HUDEP-2 (cell line): ENCODE measurements at regions not wholly inside any gene's neighbourhood (a gene's known extent, or its start where the extent isn't known, plus 50 kb on each side); places are given as distances from the start of the nearest gene placed in this dataset.
A peak's percentile ranks its signal among the peaks of the same experiment; 100 is the strongest.

Experiments used
- DNase-seq, 76 experiments: peaks; one replicate each; lab custom pipeline; 2025; ENCODE audit not compliant: unreplicated experiment in 76 of 76; lab: John Stamatoyannopoulos, UW

GRCh38 chr3:158961911-158962310 is 160.1 kb downstream of the MFSD1 start:
- no peak for DNase-seq

- DNase-seq = no peak
Observed at GRCh38 chr3:158970006-158970405, 168.2 kb downstream of the MFSD1 start.

DNA sequence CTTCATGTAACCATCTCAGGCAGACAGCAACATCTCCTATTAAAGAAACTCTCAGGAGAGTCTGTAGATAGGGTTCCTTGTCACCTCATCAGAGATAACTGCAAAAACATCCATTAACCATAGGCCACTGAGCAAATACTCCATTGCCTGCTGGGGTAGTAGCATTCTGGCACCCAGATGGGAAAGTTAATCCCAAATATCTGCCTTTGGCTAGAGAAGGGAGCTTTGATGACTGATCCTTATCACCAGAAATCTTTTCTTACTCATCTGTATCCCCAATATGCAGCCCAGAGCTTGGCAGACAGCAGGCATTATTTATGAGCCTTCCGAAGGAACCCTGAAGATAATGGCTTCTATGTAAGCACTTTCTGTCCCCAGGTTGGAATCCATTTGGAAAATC is 173.1 kb downstream of the MFSD1 start:
- DNase-seq = no peak

DNA sequence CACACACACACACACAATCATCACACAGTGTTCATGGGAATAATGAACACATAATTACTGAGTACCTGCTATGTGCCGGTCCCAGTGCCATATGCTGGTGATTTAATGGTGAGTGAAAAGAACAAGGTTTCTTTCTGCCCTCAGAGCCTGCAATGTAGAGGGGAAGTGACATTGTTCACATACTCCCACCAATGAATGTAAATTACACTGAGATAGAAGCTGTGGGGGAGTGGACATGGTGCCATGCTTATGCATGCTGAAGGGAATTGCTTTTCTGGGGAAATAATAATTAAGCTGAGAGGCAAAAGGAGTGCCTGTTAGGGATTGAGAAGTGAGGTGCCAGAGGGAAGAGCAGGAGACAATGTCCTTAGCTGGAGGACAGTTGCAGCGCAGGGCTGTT is 175.1 kb downstream of the MFSD1 start:
- no peak for DNase-seq

- no peak for DNase-seq
Observed at GRCh38 chr3:158977497-158977896, 175.6 kb downstream of the MFSD1 start.

GRCh38 chr3:158983216-158984099 is 181.6 kb downstream of the MFSD1 start:
- no peak for DNase-seq

DNA sequence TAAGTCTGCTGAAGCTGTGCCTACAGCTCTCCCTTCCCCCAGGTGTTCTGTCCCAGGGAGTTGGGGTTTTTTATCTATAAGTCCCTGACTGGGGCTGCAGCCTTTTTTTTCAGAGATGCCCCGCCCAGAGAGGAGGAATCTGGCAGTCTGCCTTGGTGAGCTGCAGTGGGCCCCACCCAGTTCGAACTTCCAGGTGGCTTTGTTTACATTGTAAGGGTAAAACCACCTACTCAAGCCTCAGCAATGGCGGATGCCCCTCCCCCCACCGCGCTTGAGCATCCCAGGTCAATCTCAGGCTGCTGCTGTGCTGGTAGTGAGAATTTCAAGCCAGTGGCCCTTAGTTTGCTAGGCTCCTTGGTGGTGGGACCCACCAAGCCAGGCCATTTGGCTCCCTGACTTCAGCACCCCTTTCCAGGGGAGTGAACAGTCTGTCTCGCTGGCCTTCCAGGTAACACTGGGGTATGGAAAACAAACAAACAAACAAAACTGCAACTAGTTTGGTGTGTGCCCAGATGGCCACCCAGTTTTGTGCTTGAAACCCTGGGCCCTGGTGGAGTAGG is 189.4 kb downstream of the MFSD1 start:
- DNase-seq = peak in 18 of 76 experiments; percentile 0 to 31 (median 9)

DNA sequence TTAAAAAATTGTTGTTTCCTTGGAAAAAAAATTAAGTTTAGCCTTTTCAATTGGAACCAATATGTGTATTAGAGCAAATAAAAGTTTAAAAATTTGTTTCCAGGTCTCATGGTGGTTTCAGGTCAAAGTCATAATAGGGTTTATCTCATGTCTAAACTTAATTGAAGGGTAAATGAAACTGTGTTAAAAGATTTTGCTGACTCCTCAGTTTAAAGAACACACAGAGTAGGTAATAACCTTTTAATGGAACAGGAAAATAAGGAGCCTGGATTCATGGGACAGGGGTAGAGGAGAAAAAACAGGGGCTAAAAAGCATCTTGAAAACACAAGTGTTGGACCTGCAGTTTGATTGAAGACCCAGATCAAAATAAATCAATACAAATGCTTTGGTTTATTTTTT is 190.6 kb downstream of the MFSD1 start:
- DNase-seq = no peak

- no peak for DNase-seq
Observed at GRCh38 chr3:158994386-158994785, 192.5 kb downstream of the MFSD1 start.

DNA sequence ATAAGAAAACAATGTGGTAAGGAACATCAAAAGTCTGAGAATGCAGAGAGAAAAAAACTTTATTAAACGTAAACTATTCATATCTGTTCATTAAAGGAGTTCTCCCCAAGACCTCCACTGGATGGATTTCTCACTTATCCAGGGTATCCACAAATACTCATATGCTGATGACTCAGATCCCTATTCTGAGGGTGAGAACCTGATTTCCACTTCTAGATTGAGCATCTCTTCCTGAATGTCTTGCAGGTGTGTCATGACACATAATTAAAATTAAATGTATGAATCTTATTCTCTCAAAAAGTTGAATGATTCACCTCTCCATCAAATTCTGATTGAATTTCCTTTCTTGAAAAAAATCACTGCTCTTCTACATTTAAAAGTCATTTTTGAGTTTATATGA is 199.9 kb downstream of the MFSD1 start:
- DNase-seq = no peak

DNA sequence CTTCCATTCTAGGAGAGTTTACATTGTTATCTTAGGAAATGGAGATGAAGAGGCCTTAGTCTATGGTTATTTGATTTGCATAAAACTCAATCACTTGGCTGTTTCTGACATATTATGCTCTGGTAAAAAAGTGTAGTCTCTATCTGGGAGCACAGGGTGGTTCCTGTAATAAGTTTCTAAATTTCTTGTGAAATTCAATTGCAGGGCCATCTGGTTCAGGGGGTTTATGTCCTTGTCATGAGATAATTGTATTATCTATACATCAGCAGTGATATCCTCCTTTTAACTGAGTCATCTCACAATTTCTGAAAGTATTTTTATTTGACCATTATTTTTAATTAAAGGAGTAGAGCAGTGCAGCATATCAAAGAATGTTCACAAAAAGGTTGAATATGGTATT is 203.3 kb downstream of the MFSD1 start:
- DNase-seq = no peak

DNA sequence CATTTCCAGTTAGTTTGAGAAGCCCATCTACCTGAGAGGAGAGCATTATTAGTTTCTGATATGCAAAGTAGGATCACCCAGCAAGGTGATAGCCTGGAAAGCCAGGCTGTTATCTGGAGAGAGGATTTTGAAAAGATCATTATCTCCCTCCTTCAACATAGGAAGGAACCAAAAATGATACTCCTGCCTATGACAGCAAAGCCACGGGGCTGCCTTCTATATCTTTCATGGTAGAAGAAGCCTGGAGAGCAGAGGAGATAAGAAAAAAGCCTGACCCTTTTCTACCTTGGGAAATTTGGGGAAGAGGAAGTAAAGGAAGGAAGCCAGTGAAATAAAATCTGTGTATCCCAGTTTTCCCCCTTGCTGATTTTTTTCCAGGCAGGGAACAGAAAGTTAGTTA is 205.5 kb downstream of the MFSD1 start:
- no peak for DNase-seq

GRCh38 chr3:159008401-159008800 is 206.5 kb downstream of the MFSD1 start:
- no peak for DNase-seq

GRCh38 chr3:159018341-159018740 is 216.5 kb downstream of the MFSD1 start:
- no peak for DNase-seq

GRCh38 chr3:159025733-159026132 is 223.9 kb downstream of the MFSD1 start:
- DNase-seq = no peak

DNA sequence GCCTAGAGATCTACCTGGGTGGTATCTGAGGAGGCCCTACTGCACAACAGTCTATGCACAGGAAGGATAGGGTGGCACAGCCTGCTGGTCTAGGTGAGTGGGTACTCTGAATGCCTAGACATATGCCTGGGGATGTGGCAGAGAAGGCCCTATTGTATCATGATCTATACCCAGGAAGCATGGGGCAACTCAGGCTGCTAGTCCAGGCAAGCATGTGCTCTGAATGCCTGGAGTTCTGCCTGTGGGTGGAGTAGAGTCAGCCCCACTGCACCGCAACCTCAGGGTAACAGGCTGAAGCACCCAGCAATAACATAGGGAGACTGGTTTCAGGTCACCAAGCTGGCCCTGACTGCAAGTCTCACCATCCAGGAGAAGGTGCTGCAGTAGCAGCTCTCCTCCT is 224.7 kb downstream of the MFSD1 start:
- no peak for DNase-seq

GRCh38 chr3:159028706-159029105 is 226.9 kb downstream of the MFSD1 start:
- DNase-seq = no peak

DNA sequence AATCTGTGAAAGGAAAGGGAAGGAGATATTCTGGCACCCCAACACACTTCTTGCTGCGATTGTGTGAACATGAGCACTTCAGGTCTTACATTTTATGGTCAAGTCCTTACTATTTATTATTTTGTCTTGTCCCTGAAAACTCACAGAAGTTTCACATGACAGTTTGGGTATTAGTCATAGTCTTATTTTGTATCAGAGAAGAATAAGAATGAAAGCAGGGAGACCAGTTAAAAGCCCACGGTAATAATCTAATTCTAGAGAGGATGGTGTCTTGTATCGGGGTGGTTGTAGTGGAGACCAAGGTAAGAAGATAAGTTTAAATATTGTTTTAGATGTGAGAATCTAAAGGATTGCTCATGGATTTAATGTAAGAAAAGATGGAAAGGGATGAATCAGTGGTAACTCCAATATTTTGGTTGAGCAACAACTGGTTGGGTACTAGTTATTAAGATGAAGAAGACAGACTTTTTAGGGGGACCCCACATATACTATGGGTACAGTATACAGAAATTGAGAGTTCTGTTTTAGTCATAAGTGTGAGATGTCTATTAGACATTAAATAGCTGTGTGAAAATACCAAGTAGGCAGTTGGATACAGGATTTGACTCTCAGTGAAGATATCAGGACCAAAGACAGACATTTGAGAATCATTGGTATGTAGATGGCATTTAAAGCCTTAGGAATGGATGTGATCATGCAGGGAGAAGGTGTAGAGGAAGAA is 227.6 kb downstream of the MFSD1 start:
- DNase-seq = no peak

DNA sequence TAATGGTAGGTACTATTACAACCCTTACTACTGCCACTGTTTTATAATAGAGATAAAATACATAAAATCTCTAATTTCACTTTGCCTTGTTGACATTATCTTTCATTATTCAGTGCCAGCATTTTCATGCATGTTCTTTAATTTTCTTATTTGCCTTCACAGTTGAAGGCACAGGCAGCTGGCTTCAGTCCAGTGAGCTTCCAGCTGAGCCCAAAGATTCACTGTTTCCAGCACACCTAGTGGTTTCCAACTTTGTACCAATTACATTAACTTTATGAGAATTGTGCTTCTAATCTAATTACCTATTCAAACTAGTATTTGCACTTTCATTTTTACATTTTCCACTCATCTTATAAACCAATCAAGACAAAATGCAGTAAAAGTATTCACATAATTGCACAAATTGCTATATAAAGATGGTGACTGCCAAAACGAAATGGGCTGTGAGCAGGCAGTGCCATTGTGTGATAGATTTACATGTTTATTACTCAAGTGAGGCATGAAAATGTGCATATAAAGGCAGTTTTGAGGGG is 228.3 kb downstream of the MFSD1 start:
- no peak for DNase-seq

DNA sequence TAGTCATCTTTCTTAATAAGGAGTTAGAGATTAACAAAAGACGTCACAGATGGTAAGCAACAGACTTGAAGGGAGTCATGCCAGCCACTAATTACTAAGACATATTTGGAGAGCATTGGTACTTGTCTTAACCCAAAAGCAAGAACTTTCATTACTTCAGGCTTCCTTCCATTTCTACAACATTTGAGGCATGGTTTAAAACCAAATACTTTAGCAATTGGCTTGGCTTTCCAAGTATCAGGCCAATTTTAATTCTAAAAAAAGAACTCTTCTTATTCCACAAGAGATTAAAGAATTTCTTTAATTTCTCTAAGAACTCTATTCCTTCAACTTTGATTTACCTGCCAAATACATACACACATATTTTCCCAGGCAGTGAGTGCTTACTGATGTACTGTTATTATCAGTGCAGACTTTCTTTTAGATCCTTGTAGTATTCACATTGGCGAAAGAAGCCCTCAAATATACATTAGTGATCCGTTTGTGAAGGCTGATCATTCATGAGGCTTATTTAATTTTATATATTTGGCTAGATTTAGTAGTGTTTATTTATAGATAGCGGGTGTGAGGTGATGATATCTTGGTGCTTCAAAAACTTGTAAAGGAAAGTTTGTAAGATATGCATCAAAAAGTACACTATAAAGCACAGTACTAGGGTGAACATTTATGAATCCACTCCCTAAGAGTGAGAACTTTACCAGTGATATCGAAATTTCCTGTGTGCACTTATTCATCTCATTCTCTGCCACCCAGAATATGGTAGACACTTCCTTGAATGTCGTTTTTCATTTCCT is 229.2 kb downstream of the MFSD1 start:
- no peak for DNase-seq

DNA sequence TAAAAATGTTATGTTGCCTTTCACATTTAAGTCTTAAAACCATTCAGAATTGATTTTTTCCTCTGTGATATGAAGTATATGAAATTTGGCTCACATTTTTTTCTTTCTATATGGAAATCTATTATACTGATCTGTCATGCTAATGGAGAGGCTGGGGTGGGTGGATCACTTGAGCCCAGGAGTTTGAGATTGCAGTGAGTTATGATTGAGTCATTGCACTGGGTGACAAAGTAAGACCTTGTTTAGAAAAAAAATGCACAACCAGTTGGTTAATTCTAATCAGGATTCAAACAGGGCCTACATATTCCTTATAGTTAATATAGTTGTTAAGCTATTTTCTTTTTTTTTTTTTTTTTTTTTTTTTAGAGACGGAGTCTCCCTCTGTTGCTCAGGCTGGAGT is 230.5 kb downstream of the MFSD1 start:
- no peak for DNase-seq
